GM18502 (cell line): ENCODE measurements at regions not wholly inside any gene's neighbourhood (a gene's known extent, or its start where the extent isn't known, plus 50 kb on each side); places are given as distances from the start of the nearest gene placed in this dataset.

Experiments used
- ATAC-seq: cut with Tn5 transposase; IDR thresholded peaks from one replicate; pipeline ENCODE4 v1.9.1; 2021; ENCODE audit warnings: mild to moderate bottlenecking; ENCODE audit not compliant: unreplicated experiment, poor library complexity

DNA sequence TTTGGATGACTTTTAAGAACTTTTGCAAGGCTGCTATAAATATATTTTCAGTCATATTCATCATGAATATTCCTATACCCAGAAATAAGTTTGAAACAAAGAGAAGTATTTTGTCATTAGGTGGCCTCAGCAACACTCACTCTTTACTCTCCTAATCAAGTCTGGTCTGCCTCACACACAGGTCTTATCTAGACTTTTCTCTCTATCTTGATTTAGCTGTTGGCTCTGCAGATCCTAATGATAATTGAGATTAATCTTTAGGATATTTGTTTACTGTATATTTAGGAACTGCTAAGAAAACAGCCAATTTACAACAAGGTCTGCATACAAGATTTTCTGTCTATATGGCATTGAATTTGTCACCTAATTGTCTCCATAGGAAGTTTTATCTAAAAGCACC lies 297.6 kb downstream of the PTEN start:
- ATAC-seq: no peak

DNA sequence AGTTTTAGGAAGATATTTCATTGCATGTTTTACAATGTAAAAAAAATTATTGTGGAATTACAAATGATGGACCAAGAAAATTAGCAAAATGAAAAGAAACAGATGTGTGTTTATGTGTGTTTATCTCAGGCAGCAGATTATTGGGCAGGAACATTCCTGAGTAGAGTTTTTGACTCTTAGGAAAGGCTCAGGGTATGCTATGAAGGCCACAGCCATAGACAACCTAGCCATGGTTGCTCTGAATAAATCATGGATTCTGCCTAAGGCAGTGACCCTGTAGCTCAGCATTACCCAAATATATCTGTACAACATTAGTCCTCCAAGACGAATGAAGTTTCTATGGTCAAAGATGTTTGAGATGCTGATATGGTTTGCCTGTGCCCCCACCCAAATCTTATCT lies 298.3 kb downstream of the PTEN start:
- ATAC-seq: no peak

DNA sequence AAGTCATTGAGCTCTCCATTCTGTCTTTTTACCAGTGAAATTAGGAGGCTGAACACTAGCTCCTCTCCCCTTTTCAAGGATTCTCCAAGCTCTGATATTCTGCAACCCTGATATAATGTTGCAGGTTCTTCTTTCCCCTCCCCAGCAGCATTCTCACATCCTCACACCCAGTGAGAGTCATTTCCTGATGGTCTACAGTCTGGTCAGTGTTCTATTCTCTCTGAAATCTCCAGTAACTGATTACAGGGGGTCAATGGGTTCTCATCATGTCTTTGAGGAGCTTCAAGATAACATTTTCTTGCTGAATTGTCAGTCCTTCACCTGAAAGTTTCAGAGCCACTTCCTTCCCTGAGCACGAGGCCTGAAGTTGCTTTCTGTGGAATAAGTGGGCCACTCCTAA lies 299.4 kb downstream of the PTEN start:
- no peak for ATAC-seq

DNA sequence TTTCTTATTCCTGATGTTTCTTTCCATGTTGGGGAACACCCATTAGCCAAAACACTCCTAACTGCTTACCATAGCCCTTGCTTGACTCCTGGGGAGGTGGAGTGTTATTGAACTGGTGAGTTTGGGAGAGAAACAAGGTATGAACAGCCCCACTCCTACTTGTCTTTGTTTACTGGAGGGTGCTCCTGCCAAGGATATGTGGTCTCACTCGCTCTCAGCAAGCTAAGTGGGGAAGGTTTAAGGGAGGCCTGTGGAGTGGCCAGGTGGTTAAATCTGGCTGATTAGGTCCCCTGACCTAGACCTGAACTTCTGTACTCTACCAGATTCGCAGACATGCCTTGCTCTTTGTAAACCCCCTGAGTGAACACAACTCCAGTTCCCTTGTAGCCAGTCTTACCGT lies 300.1 kb downstream of the PTEN start:
- ATAC-seq: no peak

DNA sequence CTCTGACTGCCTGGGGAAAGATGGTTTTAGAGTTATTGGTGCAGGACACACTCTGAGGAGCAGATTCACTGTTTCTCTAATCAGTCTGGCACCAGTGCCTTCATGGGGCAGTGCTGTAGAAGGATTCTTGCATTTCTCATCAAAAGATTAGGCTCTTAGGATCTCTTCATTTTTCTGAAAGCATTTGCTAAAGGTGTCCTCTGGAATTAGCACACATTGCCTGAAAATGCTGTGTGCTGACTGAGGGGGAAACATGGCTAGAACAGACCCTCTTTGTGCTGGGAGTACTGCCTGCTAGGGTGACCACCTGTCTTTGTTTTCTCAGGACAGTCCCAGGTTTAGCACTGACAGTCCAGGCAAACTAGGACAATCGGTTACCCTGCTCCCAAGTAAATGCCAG lies 301.0 kb downstream of the PTEN start:
- no peak for ATAC-seq

DNA sequence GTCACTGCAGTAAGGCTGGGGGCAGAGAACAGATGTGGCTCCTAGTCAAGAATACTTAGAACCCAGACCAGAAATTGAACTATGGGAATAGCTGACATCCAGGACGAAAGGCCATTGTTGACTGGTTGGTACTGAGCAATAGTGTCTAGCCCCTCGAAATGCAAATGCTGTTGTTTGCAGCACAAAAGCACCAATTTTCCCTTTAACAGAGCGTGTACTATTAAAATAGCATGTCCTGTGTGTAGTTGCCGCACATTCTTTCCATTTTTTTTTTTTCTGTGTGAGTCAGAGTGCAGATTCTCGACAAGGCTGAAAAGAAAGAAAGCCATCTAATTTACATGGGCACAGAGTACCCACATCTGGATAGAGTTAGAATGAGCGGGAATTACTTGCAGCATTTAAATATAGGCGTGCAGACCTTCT lies 302.4 kb downstream of the PTEN start:
- no peak for ATAC-seq

DNA sequence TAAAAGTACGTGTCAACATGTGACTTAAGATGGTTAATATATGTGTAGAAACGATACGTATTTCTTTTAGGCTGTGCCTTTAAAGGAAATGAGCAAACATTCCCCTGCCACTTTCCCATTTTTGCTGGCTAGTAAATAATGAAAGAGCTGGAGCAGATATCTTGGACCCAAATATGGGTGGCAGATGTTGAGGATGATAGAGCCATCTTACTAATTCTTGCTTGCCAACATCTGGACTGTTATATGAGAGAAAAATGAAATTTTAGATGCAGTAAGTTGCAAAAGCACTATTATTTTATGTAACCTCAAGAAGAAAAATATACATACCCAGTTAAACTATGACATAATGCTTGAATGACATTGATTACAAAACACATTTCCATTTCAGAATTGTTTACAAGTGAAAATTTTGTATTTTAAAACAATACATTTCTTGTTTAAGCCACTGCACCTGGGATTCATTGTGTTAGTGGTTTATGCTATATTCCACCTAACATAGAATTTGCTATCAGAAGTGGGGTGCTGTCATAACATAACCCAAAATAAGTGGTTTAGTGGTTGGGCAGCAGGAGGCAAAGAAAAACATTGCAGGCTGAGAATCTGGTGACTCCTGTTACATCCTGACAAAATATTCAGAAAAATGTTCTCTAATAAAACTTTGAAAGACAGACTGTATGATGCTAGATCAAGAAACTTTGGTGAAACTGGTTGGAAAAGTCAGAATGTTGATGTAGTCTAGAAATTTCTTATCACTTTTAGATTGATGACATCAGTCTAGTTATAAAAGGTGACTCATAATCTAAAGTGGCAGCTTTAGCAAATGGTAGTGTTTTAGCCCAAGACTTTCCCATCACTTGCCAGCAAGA lies 305.0 kb downstream of the PTEN start:
- no peak for ATAC-seq

DNA sequence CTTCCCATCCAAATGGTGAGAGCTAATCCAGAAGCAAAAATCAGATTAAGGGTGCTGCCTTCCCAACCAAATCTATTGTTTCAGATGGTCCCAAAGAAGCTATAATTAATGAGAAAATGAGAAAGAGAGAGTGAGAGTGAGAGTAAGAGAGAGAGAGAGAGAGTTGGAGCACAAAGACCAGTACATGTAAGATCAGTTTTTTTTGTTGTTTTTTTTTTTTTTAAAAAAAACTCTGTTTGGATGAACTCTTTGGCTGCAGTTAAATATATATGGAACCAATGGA lies 305.6 kb downstream of the PTEN start:
- no peak for ATAC-seq

DNA sequence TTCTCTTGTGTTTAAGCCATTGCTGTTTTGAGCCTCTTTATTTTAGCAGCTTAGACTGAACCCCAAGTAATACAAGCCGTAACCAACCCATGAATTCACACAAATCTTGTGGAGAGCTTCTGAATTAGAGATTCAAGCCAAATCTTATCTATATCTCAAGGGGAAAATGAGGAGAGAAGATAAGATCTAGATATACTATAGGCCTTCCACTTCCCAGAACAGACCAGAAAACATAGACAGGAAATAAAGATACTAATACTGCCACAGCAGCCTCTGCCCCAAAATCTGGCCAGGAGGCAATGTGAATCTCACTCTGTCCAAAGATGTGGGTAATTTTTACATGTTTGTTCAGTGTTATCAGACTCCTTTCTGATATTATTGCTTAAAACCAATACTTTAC lies 307.2 kb downstream of the PTEN start:
- ATAC-seq: no peak

DNA sequence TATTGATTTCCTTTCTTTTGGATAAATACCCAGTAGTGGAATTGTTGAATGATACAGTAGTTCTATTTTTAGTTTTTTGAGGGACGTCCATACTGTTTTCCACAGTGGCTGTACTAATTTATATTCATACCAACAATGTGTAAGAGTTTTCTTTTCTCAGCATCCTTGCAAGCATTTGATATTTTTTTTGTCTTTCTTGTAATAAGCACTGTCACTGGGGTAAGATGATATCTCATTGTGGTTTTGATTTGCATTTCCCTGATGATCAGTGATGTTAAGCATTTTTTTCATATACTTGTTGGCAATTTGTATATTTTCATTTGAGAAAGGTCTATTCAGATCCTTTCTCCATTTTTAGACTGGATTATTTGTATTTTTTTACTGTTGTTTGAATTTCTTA lies 308.7 kb downstream of the PTEN start:
- no peak for ATAC-seq

DNA sequence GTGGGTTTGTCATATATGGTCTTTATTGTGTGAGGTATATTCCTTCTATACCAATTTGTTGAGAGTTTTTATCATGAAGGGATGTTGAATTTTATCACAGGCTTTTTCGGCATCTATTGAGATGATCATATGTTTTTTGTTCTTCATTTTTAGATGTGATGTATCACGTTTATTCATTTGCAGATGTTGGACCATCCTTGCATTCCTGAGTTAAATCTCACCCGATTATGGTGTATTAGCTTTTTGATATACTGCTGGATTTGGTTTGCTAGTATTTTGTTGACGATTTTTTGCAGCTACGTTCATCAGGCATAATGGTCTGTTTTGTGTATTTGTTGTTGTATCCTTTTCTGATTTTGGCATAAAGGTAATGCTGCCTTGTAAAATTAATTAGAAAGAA lies 311.0 kb downstream of the PTEN start:
- no peak for ATAC-seq

DNA sequence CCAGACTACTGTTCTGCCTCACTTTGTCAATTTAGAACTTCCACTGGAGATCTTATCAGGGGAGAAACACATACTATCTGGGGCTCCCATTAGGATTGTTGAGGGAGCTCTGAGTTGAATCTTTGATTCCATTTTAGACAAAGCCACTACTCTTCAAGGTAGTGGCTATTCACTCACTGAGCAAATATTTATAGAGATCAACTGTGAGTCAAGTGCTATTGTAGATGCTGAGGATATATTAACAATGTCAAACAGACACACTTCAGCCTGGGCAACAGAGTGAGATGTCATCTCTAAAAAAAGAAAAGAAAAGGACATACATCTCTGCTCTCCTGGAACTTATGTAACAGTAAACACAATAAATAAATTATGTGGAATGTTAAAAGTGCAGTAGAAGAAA lies 315.3 kb downstream of the PTEN start:
- no peak for ATAC-seq

DNA sequence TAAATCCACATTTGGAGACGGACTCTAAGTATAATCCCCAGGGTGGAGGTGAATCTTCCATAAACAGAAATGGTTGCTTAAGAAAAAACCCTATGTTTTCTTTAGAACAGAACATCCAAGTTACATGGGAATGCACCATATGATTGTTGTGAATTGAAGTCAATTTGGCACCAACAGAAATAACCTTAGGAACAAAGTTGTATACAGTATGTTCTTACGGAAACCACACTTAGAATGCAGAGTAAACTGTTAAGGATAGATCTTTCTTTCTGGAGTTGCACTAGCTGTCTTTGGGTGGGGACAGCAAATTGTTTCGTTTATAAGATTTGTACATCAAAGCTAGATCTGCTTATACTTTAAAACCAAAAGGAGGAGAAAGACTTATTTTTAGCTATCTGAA lies 316.4 kb downstream of the PTEN start:
- ATAC-seq: no peak

DNA sequence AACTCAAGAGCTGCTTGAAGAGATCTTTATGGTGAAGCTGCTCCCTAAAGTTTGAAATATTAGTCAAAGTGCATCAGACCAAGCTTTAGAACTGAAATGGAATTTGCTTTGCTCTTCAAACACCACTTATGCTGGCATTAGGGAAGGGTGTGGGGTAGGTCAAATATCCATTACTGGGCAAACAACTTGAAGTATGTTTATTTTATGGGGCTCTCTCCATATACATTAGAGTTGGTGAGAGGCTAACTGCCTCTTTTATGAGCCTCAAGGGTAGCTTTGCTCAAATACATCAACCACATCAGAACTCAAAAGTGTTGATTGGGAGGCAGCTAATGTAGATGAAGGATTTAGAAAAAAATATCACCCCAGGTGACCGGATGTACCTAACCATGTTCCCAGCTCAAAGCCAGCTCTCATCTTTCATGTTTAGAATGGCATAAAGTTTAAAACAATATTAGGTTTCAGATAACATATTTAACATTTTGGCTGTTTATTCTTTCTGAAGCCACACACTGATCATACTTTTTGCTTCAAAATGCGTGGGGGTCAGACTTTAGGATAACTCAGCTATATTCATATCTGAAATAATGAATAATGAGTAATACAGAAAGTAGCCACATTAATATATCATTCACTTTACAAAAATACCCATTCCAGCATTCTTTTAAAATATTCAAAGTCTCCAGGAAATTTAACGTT lies 318.6 kb downstream of the PTEN start:
- no peak for ATAC-seq

DNA sequence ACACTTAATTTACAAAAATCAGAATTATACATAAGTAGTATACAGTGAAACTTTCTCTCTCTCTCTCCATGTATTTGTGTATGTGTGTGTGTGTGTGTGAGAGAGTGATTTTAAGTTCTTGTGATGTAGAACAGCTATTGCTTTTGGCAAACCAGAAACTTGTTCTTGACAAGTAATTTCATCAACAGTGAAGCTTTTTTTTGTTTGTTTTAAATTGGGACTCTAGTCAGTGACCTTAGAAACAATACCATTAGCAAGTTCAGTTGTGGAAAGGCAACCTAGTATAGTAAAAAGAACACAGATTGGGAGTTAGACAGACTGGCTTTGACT lies 319.1 kb downstream of the PTEN start:
- no peak for ATAC-seq

DNA sequence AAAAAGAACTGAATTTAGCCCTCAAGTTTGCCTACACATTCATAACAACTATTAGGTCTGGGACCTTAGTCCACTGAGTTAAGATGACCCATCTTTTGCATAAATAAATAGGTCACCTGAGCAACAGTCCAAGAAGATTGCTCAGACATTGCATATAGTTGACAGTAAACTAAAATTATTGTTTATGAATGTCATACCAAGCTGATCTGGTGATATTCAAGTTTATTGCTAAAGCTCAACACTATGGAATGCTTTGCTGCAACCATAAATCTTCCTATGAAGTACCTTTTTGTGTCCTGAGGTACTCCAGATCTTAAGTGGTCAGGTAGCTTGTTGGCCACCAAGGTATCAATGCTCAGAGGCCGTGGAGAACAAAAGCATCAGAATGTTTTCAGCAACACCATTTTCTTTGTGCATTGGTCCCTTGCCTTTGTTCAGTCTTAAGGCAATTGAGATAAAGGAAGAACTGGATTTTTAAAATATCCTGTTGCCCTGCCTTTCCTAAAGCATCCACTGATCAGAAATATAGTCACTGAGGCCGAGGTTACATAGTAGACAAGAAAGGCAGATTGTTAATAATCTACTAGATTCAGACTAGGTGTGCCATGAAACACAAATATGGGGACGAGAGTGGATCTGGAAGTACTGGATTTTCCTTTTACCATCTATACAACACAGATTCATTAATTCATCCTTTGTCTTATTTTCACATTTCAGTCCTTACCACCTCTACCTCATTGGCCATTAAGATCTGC lies 321.3 kb downstream of the PTEN start:
- ATAC-seq: no peak

DNA sequence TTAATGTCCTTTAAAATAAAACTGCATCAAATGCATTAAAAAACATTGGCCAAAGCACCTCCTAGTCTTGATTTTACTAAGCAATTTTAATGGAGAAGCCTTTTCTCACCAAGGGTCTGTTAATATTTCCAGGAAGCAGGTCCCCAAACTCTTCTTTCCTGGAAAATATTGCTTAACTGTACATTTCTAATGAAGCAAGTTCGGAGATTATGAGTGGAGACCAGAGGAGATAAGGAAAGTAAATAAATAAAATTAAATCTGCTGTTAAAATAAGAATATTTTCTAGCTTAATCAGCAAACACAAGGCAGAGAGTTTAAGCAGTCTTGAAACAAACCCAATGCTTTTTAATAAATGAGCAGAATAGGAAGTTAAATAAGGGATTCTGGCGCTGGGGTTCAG lies 322.4 kb downstream of the PTEN start:
- no peak for ATAC-seq

DNA sequence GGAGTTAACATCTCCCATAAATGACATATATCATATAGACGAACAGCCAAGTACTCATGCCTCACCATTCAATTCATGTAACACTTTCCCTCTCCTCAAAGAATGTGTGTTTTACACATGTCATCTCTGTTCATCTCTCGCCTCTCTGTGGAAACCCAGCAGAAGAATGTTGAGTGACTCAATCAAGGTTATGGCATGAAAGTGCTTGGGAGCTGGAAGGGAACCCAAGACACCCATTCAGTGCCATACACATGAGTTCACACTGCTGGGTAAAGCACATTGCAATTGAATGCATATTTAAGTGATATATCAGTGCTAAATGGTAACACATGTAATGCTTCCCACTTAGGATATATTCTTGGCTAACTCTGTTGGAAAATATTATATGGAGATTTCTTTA lies 322.9 kb downstream of the PTEN start:
- no peak for ATAC-seq

DNA sequence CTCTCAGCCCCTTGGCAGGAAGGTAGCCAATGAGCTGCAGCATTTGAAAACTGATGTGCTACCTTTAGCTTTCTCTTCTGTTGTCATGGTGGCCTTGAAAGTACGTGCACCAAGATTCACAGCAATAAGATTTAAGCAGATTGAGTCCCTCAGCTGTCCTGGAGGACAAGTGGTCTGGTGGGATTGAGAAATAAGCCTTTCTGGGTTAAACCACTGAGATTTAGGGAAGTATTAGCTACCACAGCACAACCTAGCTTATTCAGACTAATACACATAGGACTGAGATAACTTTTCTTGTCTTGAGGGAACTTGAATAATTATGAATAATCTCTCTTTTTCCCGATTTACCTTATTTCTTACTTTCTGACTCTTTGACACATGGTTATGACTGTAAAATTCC lies 324.0 kb downstream of the PTEN start:
- no peak for ATAC-seq

DNA sequence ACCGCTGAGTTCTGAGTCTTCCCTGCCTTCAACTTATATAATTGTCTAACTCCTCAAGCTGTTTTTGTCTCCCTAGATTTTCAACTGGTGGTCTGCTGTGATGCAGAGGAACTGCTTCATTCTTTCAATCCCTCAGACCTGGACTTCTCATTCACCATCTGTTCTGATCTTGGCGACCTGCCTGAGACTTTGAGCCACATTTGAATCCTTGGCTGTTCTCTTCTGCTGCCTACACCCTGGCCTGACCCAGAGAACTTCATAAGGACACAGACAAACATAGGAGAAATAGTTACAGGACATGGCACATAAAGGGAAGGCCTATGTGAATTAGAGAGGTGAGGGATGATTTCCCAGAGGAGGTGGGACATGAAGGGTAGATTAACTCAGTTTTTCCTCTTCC lies 326.7 kb downstream of the PTEN start:
- no peak for ATAC-seq

DNA sequence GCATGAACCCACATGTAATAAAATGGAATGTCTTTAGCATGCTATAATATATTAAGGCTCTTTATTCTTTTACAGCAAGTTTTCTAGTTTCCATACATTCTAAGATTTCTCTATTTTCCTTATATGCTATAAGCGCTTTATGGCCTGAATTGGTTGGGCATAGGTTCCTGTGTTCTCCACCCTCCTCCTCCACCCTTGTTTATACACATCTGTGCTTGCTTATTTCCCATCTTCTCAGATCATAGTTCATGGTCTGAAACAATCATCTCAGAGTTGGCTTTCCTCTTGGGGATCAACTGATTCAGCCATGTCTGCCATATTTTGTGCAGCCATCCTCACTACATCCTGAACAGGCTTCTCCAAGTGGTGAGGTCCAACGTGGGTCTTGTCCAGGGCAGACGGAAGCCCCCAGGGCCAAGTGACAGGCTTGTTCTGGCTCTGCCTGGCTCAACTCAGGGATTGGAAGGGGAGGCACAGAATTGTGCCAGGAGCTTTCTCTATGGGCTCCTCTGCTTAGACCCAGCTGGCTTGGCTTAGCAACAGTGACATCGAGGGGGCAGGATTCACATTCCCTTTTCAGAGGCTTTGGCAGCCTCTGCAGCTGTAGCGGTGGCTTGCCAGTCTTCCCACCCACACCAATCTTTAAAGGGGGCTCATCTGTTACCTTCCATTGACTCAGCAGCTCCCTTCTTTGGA lies 327.3 kb downstream of the PTEN start:
- no peak for ATAC-seq
